ENCODE measurements at regions not wholly inside any gene's neighbourhood (a gene's known extent, or its start where the extent isn't known, plus 50 kb on each side); places are given as distances from the start of the nearest gene placed in this dataset.

- peaks cover 8% of the 10 kb centered on the region for H3K27me3 Mint-ChIP-seq
- CTCF ChIA-PET = interaction anchor here (0.7 to 1.1 kb wide), 3 partner anchors 9 to 747 kb away, joined by 3 to 6 read pairs (median 4); no protein-coding TSS in a partner anchor
- no peaks in the 10 kb centered on the region for H3K4me1 Mint-ChIP-seq
- H3K4me3 Mint-ChIP-seq = no peak overlapping the region
- DNase-seq = no peak
- POLR2A ChIA-PET = no interaction called here
- H3K9me3 Mint-ChIP-seq = no peaks in the 10 kb centered on the region
- no peaks in the 10 kb centered on the region for H3K36me3 Mint-ChIP-seq (ENCODE audit: low read depth)
- H3K27ac Mint-ChIP-seq = no peak overlapping the region
Observed at GRCh38 chr2:37425408-37425807, 81.0 kb downstream of the QPCT start.

- CTCF ChIA-PET = no interaction called here
- Mint-ChIP-seq H3K27ac (no peak overlapping the region), H3K9me3 (peaks cover 2% of the 10 kb centered on the region), H3K36me3 (ENCODE audit: low read depth) (no peaks in the 10 kb centered on the region), H3K4me1 (no peaks in the 10 kb centered on the region), H3K4me3 (no peak overlapping the region), H3K27me3 (peaks cover 15% of the 10 kb centered on the region)
- POLR2A ChIA-PET = no interaction called here
- no peak for DNase-seq
Observed at GRCh38 chr2:37427241-37427640, 82.8 kb downstream of the QPCT start.

- no peak overlapping the region for H3K27ac Mint-ChIP-seq
- no peaks in the 10 kb centered on the region for H3K4me1 Mint-ChIP-seq
- DNase-seq = no peak
- H3K4me3 Mint-ChIP-seq = no peak overlapping the region
- ChIA-PET CTCF (interaction anchor here (1.0 kb wide), 1 partner anchor 22 kb away, joined by 3 read pairs; no protein-coding TSS in a partner anchor), POLR2A (no interaction called here)
- peaks cover 18% of the 10 kb centered on the region for H3K27me3 Mint-ChIP-seq
- no peaks in the 10 kb centered on the region for H3K36me3 Mint-ChIP-seq (ENCODE audit: low read depth)
- peaks cover 2% of the 10 kb centered on the region for H3K9me3 Mint-ChIP-seq
Observed at GRCh38 chr2:37436323-37436722, 91.9 kb downstream of the QPCT start.

- Mint-ChIP-seq H3K4me3 (no peak overlapping the region), H3K27ac (no peak overlapping the region), H3K36me3 (ENCODE audit: low read depth) (no peaks in the 10 kb centered on the region), H3K9me3 (peaks cover 5% of the 10 kb centered on the region), H3K4me1 (no peaks in the 10 kb centered on the region), H3K27me3 (peaks cover 13% of the 10 kb centered on the region)
- ChIA-PET CTCF (no interaction called here), POLR2A (no interaction called here)
- DNase-seq = no peak
Observed at GRCh38 chr2:37439131-37439642, 94.8 kb downstream of the QPCT start.

- peaks cover 5% of the 10 kb centered on the region for H3K9me3 Mint-ChIP-seq
- no peak for DNase-seq
- no peaks in the 10 kb centered on the region for H3K36me3 Mint-ChIP-seq (ENCODE audit: low read depth)
- no peaks in the 10 kb centered on the region for H3K4me1 Mint-ChIP-seq
- H3K27me3 Mint-ChIP-seq = peaks cover 11% of the 10 kb centered on the region
- H3K27ac Mint-ChIP-seq = no peak overlapping the region
- CTCF ChIA-PET = no interaction called here
- H3K4me3 Mint-ChIP-seq = no peak overlapping the region
- POLR2A ChIA-PET = no interaction called here
Observed at GRCh38 chr2:37441055-37441454, 96.6 kb downstream of the QPCT start.

- ChIA-PET POLR2A (no interaction called here), CTCF (interaction anchor here (0.9 kb wide), 1 partner anchor 10 kb away, joined by 7 read pairs; no protein-coding TSS in a partner anchor)
- Mint-ChIP-seq H3K36me3 (ENCODE audit: low read depth) (no peaks in the 10 kb centered on the region), H3K27me3 (peaks cover 16% of the 10 kb centered on the region), H3K4me3 (no peak overlapping the region), H3K27ac (no peak overlapping the region), H3K4me1 (no peaks in the 10 kb centered on the region), H3K9me3 (peaks cover 5% of the 10 kb centered on the region)
- DNase-seq = no peak
Observed at GRCh38 chr2:37443082-37443481, 98.7 kb downstream of the QPCT start.

GRCh38 chr2:37447446-37447845 is 103.0 kb downstream of the QPCT start:
- Mint-ChIP-seq H3K27ac (no peak overlapping the region), H3K36me3 (ENCODE audit: low read depth) (peaks cover 3% of the 10 kb centered on the region), H3K9me3 (peaks cover 5% of the 10 kb centered on the region), H3K27me3 (peaks cover 14% of the 10 kb centered on the region), H3K4me3 (no peak overlapping the region), H3K4me1 (peaks cover 3% of the 10 kb centered on the region)
- POLR2A ChIA-PET = no interaction called here
- DNase-seq = no peak
- CTCF ChIA-PET = no interaction called here

- Mint-ChIP-seq H3K27ac (no peak overlapping the region), H3K4me3 (no peak overlapping the region), H3K4me1 (peaks cover 11% of the 10 kb centered on the region), H3K36me3 (ENCODE audit: low read depth) (peaks cover 6% of the 10 kb centered on the region), H3K27me3 (peaks cover 8% of the 10 kb centered on the region), H3K9me3 (peaks cover 8% of the 10 kb centered on the region)
- no peak for DNase-seq
- ChIA-PET POLR2A (no interaction called here), CTCF (interaction anchor here (0.7 kb wide), 1 partner anchor 25 kb away, joined by 3 read pairs; no protein-coding TSS in a partner anchor)
Observed at GRCh38 chr2:37448342-37449120, 104.1 kb downstream of the QPCT start.

- ChIA-PET CTCF (interaction anchor here (0.8 to 1.5 kb wide), 2 partner anchors 10 to 388 kb away, joined by 3 read pairs; no protein-coding TSS in a partner anchor), POLR2A (no interaction called here)
- H3K27ac Mint-ChIP-seq = no peak overlapping the region
- H3K4me1 Mint-ChIP-seq = peaks cover 11% of the 10 kb centered on the region
- no peak for DNase-seq
- H3K27me3 Mint-ChIP-seq = peaks cover 8% of the 10 kb centered on the region
- peaks cover 9% of the 10 kb centered on the region for H3K9me3 Mint-ChIP-seq
- H3K36me3 Mint-ChIP-seq (ENCODE audit: low read depth) = peaks cover 6% of the 10 kb centered on the region
- H3K4me3 Mint-ChIP-seq = no peak overlapping the region
Observed at GRCh38 chr2:37449761-37450296, 105.4 kb downstream of the QPCT start.

- CTCF ChIA-PET = interaction anchor here (0.6 to 1.7 kb wide), 2 partner anchors 9 to 79 kb away, joined by 3 to 7 read pairs; no protein-coding TSS in a partner anchor
- DNase-seq = no peak
- peaks cover 33% of the 10 kb centered on the region for H3K4me1 Mint-ChIP-seq
- POLR2A ChIA-PET = interaction anchor here (0.6 kb wide), 1 partner anchor 70 kb away, joined by 12 read pairs; no protein-coding TSS in a partner anchor
- no peak overlapping the region for H3K27ac Mint-ChIP-seq
- H3K4me3 Mint-ChIP-seq = no peak overlapping the region
- no peaks in the 10 kb centered on the region for H3K27me3 Mint-ChIP-seq
- H3K9me3 Mint-ChIP-seq = peaks cover 23% of the 10 kb centered on the region
- peaks cover 16% of the 10 kb centered on the region for H3K36me3 Mint-ChIP-seq (ENCODE audit: low read depth)
Observed at GRCh38 chr2:37453027-37453426, 108.6 kb downstream of the QPCT start.

- no peak for DNase-seq
- H3K4me3 Mint-ChIP-seq = no peak overlapping the region
- no peaks in the 10 kb centered on the region for H3K27me3 Mint-ChIP-seq
- peaks cover 42% of the 10 kb centered on the region for H3K4me1 Mint-ChIP-seq
- POLR2A ChIA-PET = no interaction called here
- CTCF ChIA-PET = interaction anchor here (0.7 to 2.3 kb wide), 2 partner anchors 25 to 163 kb away, joined by 3 to 8 read pairs; no protein-coding TSS in a partner anchor
- H3K9me3 Mint-ChIP-seq = peaks cover 23% of the 10 kb centered on the region
- H3K36me3 Mint-ChIP-seq (ENCODE audit: low read depth) = peaks cover 16% of the 10 kb centered on the region
- H3K27ac Mint-ChIP-seq = no peak overlapping the region
Observed at GRCh38 chr2:37454851-37455762, 110.7 kb downstream of the QPCT start.

GRCh38 chr2:37456479-37456878 is 112.0 kb downstream of the QPCT start:
- Mint-ChIP-seq H3K36me3 (ENCODE audit: low read depth) (peaks cover 16% of the 10 kb centered on the region), H3K4me3 (peak overlapping the region; percentile 1), H3K27ac (peak overlapping the region; percentile 86), H3K4me1 (peaks cover 42% of the 10 kb centered on the region), H3K9me3 (peaks cover 23% of the 10 kb centered on the region), H3K27me3 (no peaks in the 10 kb centered on the region)
- DNase-seq = peak; percentile 46
- ChIA-PET POLR2A (no interaction called here), CTCF (interaction anchor here (0.6 kb wide), 1 partner anchor 31 kb away, joined by 3 read pairs; no protein-coding TSS in a partner anchor)
